ENCODE measurements at regions not wholly inside any gene's neighbourhood (a gene's known extent, or its start where the extent isn't known, plus 50 kb on each side); places are given as distances from the start of the nearest gene placed in this dataset.
A peak's percentile ranks its signal among the peaks of the same experiment; 100 is the strongest.
"Not testable (repeated sequence)": the region's sequence is repeated elsewhere in the genome, so short reads cannot be mapped to it uniquely, and the experiment has no call there.

DNA sequence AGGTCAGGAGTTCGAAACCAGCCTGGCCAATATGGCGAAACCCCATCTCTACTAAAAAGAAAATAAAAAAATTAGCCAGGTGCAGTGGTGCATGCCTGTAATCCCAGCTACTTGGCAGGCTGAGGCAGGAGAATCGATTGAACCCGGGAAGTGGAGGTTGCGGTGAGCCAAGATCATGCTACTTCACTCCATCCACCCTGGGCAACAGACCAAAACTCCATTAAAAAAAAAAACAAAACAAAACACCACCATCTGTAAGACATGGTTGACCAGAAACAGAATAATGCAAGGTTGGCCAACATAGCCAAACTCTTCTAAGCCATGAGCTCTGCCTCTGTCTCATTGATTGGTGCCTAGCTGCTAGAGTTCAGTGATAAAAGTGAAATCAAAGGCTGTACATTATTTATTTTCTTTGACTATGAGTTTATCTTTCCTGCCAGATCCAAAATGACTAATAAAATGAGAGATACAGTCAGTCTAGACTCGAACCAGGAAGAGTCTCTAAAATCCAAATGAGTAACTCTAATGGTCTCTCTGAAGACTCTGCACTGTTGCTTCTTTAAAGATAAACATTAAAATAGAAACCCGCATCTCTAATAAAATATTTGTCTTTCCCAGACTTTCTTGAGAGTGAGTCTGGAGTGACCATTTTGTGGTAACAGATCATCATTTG lies 404.7 kb downstream of the DAD1 start:
- DNase-seq (ENCODE audit: low read depth in 2 of 3, low spot score in 2 of 3) = no peak

DNA sequence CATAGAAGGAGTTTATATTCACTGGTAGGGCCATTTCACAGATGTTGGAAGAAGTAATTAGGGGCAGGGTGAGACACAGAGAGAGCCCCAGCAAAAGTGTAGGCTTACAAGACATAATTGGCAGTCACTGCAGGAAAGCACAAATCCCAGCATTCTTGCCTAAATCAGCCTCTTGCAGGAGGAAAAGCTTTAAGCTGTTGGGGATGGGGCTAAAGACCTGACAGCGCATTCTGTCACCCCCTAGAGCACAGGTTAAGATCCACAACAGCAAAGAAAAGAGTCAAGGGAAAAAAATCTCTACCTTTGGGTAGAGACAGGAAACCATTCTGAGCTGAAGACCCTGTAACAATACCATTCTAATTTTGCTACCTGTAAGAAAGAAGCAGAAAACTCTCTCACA lies 409.0 kb downstream of the DAD1 start:
- no peak for DNase-seq (ENCODE audit: low read depth in 2 of 3, low spot score in 2 of 3)

DNA sequence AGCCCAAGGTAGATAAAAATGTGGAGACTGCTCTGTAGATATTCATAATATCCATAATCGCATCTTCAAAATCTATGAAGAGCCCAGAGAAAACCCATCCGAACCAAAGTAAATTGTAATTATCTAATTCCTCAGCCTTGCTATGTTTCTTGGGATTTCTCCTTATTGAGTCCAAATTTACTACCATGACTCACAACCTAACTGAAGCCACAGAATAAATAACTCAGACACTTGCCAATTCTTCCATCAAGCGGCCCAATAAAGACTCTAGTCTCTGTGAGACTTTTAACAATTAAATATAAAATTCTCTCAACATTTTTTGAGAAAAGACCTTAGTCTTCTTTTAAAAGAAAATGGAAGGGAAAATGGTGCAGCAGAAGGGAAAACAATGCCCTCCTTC lies 409.8 kb downstream of the DAD1 start:
- DNase-seq (ENCODE audit: low read depth in 2 of 3, low spot score in 2 of 3) = no peak

DNA sequence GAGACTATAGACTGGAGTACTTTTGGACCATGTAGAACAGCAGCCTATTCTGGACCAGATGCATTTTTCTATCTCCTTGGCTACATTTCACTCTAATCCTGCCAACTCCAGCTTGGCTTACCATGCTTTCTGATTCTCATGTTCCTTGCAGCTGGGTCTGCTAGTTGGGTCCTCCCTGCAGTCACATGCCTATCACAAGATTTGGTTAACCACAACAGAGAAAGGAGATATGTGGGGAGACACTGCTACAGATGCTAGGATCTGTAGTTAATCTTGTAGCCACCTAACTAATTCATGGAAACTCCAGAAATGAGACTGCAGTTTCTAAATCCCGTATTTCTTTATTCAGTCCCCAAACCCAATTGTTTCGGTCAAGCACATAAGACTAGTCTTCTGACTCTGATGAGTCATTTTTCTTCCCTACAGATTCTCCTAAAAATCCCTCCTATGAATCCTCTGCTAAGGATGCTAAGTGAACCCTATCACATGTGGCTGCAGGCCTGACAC lies 410.6 kb downstream of the DAD1 start:
- DNase-seq (ENCODE audit: low read depth in 2 of 3, low spot score in 2 of 3) = peak in 2 of 3 donors; percentile 53 to 82

DNA sequence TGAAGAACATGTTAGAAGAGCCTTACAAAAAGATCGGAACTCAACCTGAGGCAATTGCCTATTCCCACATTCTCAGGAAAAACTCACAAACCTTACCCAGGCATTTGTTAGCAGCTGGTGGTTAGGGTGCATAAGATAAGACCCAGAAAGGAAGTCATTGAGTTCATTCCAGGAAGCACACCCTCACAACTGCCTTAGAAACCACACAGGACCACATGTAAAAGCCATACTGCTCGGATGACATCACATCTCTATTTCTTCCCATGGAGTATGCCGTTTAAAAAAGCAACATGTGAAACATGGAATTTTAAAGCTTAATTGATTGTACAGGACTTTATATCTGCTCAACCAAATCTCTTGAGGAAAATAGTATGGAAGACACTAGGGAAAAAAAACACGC lies 411.2 kb downstream of the DAD1 start:
- DNase-seq (ENCODE audit: low read depth in 2 of 3, low spot score in 2 of 3) = peak in 2 of 3 donors; percentile 78 to 88

DNA sequence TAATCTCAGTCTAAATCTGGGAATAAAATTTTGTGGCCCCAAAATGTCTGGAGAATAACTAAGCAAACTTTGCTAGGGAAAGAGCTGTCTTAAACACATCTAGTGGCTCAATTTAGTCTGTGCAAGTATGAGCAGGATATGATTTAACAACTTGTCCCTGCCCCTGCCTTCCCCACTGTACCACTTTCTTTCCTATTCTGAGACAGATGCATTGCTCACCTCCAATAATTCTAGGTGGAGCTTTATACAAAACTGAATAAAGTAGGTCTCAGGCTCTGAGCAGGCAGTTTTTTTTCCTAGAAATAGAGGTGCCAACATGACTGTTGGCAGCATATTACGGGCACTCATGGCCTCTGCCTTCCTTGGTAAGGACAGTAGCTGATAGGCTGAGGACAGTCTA lies 412.1 kb downstream of the DAD1 start:
- DNase-seq (ENCODE audit: low read depth in 2 of 3, low spot score in 2 of 3) = no peak

DNA sequence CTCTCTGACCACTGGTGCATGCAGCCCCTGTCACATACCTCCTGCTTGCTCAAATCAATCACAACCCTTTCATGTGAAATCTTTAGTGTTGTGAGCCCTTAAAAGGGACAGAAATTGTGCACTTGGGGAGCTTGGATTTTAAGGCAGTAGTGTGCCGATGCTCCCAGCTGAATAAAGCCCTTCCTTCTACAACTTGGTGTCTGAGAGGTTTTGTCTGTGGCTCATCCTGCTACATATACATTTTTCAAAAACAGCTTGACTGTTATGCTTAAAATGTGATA lies 413.8 kb downstream of the DAD1 start:
- not testable (repeated sequence) for DNase-seq (ENCODE audit: low read depth in 2 of 3, low spot score in 2 of 3)

DNA sequence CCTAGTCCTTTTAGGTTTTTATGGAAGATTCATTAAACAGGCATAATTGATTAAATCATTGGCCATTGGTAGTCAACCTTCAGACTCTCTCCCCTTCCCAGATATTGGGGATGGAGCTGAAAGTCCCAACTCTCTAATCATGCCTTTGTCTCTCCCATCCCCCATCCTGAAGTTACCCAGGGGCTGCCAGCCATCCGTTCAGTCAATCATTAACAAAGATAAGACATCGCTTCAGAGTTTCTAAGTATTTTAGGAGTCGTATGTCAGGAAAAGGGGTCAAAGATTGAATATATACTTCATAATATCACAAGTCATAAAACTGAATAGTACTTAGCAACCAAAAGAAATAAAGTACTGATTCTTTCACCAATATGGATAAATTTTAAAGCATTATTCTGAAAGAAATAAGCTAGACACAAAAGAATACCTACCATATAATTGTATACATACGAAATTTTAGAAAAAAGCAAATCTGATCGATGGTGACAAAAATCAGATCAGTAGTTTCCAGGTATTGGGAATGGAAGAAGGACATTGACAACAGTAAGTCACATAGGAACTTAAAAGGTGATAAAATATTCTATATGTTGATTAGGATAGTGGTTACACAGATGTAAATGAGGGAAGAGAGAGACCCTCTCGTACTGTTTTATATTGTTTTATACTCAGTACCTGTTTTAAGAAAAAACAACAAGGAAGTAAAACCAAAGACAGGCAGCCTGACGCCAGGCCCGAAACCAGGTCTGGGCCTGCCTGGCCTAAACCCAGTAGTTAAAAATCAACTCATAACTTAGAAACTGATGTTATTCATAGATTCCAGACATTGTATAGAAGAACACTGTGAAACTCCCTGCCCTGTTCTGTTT lies 414.4 kb downstream of the DAD1 start:
- no peak for DNase-seq (ENCODE audit: low read depth in 2 of 3, low spot score in 2 of 3)

DNA sequence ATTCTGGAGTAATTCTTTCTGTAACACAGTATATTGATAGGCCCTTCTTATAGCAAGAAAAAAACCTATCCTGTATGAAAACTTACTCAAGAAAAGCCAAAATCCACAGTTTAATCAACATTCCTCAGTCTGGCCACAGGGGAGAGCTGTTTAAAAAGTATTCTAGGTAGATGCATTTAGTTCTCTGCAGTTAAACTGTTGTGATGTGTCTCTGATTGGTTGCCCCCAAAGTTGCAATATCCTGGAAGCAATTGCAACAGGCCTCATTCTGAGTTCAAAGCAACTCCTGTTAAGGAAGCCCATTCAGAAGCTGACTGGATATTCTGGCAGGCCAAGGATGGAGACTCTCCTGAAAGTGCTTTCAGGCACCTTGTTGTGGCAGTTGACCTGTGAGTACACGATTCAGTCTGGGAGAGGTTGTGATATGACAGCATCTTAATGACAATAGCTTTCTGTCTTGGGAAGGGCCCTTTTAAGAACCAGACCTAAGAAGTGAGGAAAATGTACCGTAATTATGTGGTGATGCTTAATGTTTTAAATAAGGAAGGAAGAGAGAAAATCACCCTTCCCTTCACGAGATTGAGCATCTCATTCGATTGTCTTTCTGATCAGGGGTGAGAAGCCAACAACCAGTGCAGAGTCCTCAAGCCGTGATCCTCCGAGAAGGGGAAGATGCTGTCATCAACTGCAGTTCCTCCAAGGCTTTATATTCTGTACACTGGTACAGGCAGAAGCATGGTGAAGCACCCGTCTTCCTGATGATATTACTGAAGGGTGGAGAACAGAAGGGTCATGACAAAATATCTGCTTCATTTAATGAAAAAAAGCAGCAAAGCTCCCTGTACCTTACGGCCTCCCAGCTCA lies 420.7 kb downstream of the DAD1 start:
- DNase-seq (ENCODE audit: low read depth in 2 of 3, low spot score in 2 of 3) = peak in 1 of 3 donors; percentile 39

DNA sequence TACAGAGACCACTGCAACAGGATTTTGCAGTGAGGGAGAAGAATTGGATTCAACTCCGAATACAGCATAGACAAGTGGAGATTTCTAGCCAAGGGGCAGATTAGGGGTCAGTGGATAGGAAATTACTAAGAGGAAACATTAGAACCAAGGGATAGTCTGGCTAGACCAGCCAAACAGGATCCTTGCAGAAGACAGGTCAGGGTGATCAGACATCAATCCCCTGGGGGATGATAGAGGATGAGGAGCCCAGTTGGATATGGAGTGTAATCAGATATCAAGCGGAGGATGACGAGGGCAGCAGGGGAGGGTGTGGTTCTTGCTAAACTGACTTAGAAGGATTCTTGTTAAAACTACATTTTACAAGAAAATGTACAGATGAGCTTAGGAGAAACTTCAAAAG lies 424.4 kb downstream of the DAD1 start:
- no peak for DNase-seq (ENCODE audit: low read depth in 2 of 3, low spot score in 2 of 3)

DNA sequence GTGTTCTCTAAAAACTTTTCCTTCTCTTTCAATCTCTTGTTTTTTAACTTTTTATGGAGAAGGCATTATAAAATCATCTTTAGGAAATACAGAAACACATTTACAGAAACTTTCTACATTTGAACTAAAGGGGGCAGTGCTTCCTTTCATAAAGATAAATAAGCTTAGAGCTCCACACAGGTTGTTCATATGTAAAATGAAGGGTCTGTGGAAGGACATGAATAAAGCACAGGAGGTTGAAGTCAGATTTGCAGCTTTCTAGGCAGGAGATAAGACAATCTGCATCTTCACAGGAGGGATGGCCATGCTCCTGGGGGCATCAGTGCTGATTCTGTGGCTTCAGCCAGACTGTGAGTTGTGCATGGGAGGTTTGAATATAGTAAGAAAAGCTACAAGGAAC lies 426.0 kb downstream of the DAD1 start:
- peak in 2 of 3 donors; percentile 36 to 68 for DNase-seq (ENCODE audit: low read depth in 2 of 3, low spot score in 2 of 3)

DNA sequence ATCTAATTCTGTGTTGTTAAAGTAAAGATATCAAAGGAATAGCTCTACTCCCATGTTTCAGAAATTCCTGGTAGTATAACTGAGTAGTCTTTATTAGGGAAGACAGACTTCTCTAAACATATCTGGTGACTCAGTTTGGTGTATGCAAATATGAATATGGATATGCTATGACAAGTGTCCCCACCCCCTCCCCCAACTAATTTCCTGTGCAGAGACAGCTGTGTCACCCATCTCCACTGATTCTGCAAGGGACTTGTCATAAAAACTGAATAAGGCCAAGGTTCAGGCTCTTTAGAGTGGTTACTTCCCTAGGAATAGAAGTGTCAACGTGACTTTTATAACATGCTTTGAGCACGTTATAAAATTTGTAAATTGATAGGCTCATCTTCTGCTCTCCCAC lies 429.1 kb downstream of the DAD1 start:
- no peak for DNase-seq (ENCODE audit: low read depth in 2 of 3, low spot score in 2 of 3)

DNA sequence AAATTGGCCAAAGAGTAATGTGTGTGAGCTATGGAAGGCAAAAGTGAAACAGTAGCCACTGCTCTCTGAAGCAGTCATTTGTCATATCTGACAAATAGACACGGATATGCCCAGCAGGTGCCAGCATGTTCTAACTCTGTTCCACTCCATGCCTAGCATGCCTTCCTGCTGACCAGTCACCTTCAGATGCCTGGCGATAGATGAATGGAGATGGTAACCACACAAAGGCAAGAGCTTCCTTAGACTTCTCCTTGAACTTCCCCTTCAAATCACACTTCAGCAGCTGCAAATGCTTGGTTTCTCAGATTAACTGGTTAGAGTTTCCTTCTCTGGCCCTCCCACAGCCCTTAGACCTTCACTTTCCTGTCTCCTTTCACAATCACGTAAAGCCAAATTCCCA lies 429.9 kb downstream of the DAD1 start:
- peak in 2 of 3 donors; percentile 24 to 60 for DNase-seq (ENCODE audit: low read depth in 2 of 3, low spot score in 2 of 3)

DNA sequence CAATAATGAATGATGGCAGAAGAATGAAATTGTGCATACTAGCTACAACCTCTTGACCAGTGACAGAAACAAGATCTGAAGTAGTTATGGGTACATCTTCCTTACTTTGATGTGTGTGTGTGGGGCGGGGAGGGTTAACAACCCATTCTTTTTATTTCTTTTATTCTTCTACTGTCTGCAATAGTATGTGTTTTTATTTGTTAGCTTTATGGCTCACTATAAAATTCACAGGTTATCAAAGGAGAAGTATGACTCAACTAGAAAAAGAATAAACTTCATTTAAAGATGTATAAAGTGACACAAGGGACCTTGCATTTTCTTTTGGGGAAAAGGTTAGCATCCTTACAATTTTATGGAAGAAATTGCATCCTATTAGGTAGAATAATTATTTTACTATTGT lies 430.5 kb downstream of the DAD1 start:
- DNase-seq (ENCODE audit: low read depth in 2 of 3, low spot score in 2 of 3) = no peak

DNA sequence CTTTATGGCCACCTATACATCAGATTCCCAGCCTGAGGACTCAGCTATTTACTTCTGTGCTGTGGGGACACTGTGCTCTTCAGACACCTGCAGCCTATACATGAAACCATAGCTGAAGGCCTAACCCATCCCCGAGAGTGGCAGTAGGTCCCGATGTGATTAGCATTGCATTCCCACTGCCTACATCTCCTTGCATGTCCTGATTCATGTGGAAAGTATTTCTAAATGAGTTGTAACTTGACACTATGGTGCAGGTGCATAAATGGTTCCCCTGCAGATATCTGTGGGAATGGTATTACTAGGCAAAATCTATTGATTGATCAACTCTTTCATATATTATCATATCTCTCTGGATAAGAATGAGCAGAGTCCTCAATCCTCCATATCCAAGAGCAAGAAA lies 433.5 kb downstream of the DAD1 start:
- DNase-seq (ENCODE audit: low read depth in 2 of 3, low spot score in 2 of 3) = no peak

DNA sequence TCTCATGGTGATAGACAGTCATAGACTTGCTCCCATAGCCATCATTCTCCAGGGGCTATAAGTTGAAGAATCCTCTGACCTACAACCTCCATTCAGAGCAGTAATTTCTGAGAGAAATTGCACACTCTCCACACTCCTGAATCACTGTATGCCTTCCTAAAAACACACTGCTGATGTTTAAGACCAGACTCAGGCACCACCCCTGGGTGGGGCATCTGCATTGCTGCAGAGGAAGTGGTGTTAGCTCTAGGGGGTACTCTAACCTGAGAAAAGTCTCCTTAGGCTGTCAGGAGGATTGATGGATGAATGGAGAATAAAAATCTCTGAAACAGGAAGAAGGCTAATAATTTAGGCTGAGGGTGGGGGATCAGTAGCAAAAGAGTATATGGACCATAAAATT lies 436.1 kb downstream of the DAD1 start:
- DNase-seq (ENCODE audit: low read depth in 2 of 3, low spot score in 2 of 3) = no peak

DNA sequence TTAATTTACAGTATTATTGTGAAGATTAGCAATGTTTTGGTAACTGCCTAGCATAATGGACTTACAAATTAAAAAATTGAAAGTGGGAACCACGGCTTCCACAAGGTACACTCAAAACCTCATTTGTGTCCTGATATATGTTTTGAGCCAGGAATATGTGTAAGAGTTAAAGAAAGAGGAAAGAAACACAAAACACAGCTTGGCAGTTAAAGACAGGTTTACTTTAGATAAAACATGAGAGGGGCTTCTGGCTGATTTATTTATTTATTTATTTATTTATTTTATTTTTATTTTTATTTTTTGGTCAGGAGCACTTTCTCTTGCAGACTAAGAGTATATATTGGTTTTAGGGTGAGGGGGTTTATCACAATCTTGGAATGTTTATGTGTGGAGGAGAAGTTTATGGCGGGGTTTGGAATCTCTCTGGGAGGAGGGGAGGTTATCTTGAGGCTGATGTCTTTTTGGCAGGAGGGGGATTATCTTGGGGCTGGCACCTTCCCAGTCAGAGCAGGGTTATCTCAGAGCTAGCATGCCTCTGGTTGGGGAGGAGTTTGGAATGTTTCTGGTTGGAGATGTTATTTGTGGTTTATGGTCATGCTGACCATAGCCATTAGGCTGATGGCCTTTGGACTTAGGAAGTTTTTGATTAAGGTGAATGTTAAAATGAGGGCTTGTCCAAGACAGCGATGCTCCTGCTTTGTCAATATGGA lies 436.7 kb downstream of the DAD1 start:
- no peak for DNase-seq (ENCODE audit: low read depth in 2 of 3, low spot score in 2 of 3)

DNA sequence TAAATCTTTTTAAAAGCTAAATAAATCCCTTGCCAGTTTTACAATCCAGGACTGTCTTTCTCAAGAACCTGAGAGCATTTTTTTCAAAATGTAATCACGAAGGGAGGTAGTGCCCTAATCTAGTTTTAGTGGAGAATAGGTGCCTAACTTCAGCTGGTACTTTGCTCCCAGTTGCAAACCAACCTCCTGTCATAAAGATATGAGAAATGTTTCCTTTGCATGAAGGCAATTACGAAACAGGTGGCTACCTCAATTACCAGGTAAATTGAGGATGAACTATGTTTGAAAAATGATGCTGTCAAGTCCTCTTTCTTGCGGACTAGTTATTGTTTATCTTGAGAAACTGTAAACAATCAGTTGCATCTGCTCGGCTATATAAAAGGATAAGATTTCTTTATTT lies 437.9 kb downstream of the DAD1 start:
- no peak for DNase-seq (ENCODE audit: low read depth in 2 of 3, low spot score in 2 of 3)

DNA sequence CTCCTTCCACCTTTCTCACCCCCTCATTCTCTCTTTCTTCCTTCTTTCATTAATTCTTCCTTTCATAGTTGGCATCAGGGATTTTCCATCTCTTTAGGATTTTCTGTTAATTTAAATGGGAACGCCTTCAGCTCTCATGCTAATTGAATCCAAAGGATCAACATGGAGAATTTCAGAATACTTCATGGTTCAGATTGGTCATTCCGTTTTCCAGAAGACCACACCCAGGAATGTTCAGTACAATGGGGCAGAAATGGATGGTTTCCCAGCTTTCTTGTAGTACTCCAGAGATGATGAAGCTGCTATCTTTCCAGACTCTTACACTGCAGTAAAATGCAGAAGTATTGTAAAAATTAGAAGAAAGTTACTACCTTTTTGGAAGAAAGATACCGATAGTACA lies 440.0 kb downstream of the DAD1 start:
- DNase-seq (ENCODE audit: low read depth in 2 of 3, low spot score in 2 of 3) = no peak

DNA sequence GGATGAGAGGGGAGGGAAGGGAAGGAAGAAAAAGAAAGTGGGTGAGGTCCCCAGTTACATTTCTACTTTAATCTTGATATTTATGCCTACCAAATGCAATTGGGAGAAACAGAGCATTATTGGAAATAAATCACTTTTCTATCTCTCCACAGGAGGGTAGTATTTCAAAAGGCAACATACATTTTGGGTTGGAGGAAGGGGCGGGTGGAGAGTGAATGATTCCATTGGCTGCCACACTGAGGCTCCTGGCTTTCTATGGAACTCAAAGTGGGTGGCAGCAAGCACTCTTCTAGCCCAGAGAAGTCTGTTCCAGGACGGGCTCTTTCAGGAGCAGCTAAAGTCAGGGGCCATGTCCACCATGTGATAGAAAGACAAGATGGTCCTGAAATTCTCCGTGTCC lies 441.3 kb downstream of the DAD1 start:
- DNase-seq (ENCODE audit: low read depth in 2 of 3, low spot score in 2 of 3) = peak in 1 of 3 donors; percentile 23

DNA sequence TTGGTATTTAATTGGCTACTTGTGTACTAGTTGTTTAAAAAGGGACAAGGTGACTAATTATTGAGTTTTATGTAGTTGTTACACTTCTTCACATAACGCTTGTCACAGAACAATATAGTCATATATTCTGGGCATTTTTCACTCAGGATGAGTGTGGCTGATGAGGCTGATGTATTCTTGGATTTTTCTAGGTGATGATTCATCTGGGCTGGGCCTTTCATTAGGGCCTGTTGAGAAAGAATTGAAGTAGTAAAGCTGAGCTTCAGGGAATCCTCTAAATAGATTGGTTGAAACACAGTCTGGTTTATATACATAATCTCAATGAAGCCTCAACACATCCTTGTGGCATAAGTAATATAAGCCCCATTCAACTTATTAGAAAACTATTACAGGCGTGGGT lies 445.7 kb downstream of the DAD1 start:
- no peak for DNase-seq (ENCODE audit: low read depth in 2 of 3, low spot score in 2 of 3)

All from hematopoietic multipotent progenitor cell (in vitro differentiated cells).